ENCODE measurements at regions not wholly inside any gene's neighbourhood (a gene's known extent, or its start where the extent isn't known, plus 50 kb on each side); places are given as distances from the start of the nearest gene placed in this dataset.

- H3K27ac Mint-ChIP-seq = no peak overlapping the region
- no peak for TF ChIP-seq CTCF (conservative IDR thresholded peaks at IDR 0.05)
- H3K4me3 Mint-ChIP-seq = no peak overlapping the region
- H3K36me3 Mint-ChIP-seq = no peaks in the 10 kb centered on the region
- no peaks in the 10 kb centered on the region for H3K9me3 Mint-ChIP-seq
- no peaks in the 10 kb centered on the region for H3K27me3 Mint-ChIP-seq
- H3K4me1 Mint-ChIP-seq (ENCODE audit: unreplicated experiment) = no peaks in the 10 kb centered on the region
- no peak for DNase-seq (ENCODE audit: extremely low spot score, unreplicated experiment)
Observed at GRCh38 chr15:93205413-93205812, 116.4 kb upstream of the RGMA start.

DNA sequence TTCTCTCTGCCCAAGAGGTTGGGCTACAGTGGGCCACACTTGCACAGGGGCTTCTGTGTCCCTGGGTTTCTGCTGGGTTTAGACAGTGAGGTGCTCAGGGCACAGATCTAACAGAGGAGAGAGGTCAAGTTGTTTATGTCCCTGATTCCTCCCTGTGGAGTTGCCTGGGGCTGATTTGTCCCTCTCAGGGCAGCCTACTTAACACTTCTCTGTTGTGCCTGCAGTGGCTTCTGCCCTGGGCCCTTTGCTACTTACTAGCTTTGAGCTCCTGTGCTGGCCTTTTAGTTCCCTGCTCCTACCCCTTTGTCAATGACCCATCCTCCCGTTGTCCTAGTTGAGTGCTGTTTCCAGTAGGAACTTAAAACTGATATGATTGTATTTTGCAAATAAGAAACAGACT is 114.0 kb upstream of the RGMA start:
- H3K27me3 Mint-ChIP-seq = no peaks in the 10 kb centered on the region
- no peaks in the 10 kb centered on the region for H3K36me3 Mint-ChIP-seq
- no peak for DNase-seq (ENCODE audit: extremely low spot score, unreplicated experiment)
- no peak for TF ChIP-seq CTCF (conservative IDR thresholded peaks at IDR 0.05)
- H3K27ac Mint-ChIP-seq = no peak overlapping the region
- H3K4me1 Mint-ChIP-seq (ENCODE audit: unreplicated experiment) = no peaks in the 10 kb centered on the region
- no peak overlapping the region for H3K4me3 Mint-ChIP-seq
- peaks cover 8% of the 10 kb centered on the region for H3K9me3 Mint-ChIP-seq

- H3K27me3 Mint-ChIP-seq = no peaks in the 10 kb centered on the region
- no peaks in the 10 kb centered on the region for H3K4me1 Mint-ChIP-seq (ENCODE audit: unreplicated experiment)
- TF ChIP-seq CTCF (conservative IDR thresholded peaks at IDR 0.05) = no peak
- no peak overlapping the region for H3K4me3 Mint-ChIP-seq
- DNase-seq (ENCODE audit: extremely low spot score, unreplicated experiment) = no peak
- peaks cover 9% of the 10 kb centered on the region for H3K9me3 Mint-ChIP-seq
- no peaks in the 10 kb centered on the region for H3K36me3 Mint-ChIP-seq
- H3K27ac Mint-ChIP-seq = no peak overlapping the region
Observed at GRCh38 chr15:93202405-93202804, 113.4 kb upstream of the RGMA start.

GRCh38 chr15:93201940-93202339 is 112.9 kb upstream of the RGMA start:
- Mint-ChIP-seq H3K36me3 (no peaks in the 10 kb centered on the region), H3K4me3 (no peak overlapping the region), H3K4me1 (ENCODE audit: unreplicated experiment) (no peaks in the 10 kb centered on the region), H3K27me3 (no peaks in the 10 kb centered on the region), H3K9me3 (peaks cover 9% of the 10 kb centered on the region), H3K27ac (no peak overlapping the region)
- no peak for DNase-seq (ENCODE audit: extremely low spot score, unreplicated experiment)
- TF ChIP-seq CTCF (conservative IDR thresholded peaks at IDR 0.05) = no peak

DNA sequence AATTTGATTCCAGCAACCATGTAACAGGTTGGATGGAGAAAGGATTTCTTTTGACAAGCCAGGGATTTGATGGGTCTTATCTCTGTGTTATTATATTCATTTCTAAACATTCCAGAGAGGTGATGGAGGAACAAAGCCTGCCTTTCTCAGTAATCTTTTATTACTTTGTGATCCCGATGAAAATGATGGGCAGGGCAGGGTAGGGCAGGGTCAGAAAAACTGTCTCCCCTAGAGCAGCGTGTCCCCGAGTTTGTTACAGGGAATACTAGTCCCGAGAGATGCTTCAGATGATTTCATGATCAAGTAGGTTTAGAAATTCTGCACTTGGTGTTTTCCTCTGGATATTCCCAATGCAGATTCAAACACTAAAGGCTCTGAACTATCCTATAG is 111.8 kb upstream of the RGMA start:
- Mint-ChIP-seq H3K4me3 (no peak overlapping the region), H3K27ac (no peak overlapping the region), H3K27me3 (no peaks in the 10 kb centered on the region), H3K4me1 (ENCODE audit: unreplicated experiment) (no peaks in the 10 kb centered on the region), H3K9me3 (peaks cover 16% of the 10 kb centered on the region), H3K36me3 (no peaks in the 10 kb centered on the region)
- DNase-seq (ENCODE audit: extremely low spot score, unreplicated experiment) = no peak
- TF ChIP-seq CTCF (conservative IDR thresholded peaks at IDR 0.05) = no peak
